Parathyroid adenoma (tissue), 2 donors: ENCODE measurements at regions not wholly inside any gene's neighbourhood (a gene's known extent, or its start where the extent isn't known, plus 50 kb on each side); places are given as distances from the start of the nearest gene placed in this dataset.

Experiments used
- H2AFZ ChIP-seq: fragments of 300-600 bp; sonication (generic); one replicate; pipeline ENCODE4 v1.7.0; 2017; ENCODE audit warnings: antibody characterized with exemption, mild to moderate bottlenecking
- H3K27ac ChIP-seq: fragments of 300-600 bp; sonication (generic); one replicate; pipeline ENCODE4 v1.7.0; 2017
- H3K27me3 ChIP-seq: fragments of 300-600 bp; sonication (generic); one replicate; pipeline ENCODE4 v1.7.0; 2017; ENCODE audit warnings: low read length; ENCODE audit not compliant: control insufficient read depth, insufficient read depth
- H3K36me3 ChIP-seq: fragments of 300-600 bp; sonication (generic); one replicate; pipeline ENCODE4 v1.7.0; 2017; ENCODE audit warnings: low read length; ENCODE audit not compliant: control insufficient read depth, insufficient read depth
- H3K4me1 ChIP-seq: fragments of 300-600 bp; sonication (generic); one replicate; pipeline ENCODE4 v1.7.0; 2017; ENCODE audit warnings: control low read depth
- H3K4me2 ChIP-seq: fragments of 300-600 bp; sonication (generic); one replicate; pipeline ENCODE4 v1.7.0; 2017; ENCODE audit warnings: low read length
- H3K4me3 ChIP-seq: fragments of 300-600 bp; sonication (generic); one replicate; pipeline ENCODE4 v1.7.0; 2017; ENCODE audit warnings: low read depth, low read length
- H3K79me2 ChIP-seq: fragments of 300-600 bp; sonication (generic); one replicate; pipeline ENCODE4 v1.7.0; 2017; ENCODE audit warnings: control low read depth
- H3K9ac ChIP-seq: fragments of 300-600 bp; sonication (generic); one replicate; pipeline ENCODE4 v1.7.0; 2017; ENCODE audit warnings: mild to moderate bottlenecking
- H3K9me3 ChIP-seq: fragments of 300-600 bp; sonication (generic); one replicate; pipeline ENCODE4 v1.7.0; 2017; ENCODE audit warnings: low read length; ENCODE audit not compliant: control insufficient read depth
- CTCF ChIP-seq: fragments of 300-600 bp; sonication (generic); IDR thresholded peaks from one replicate; pipeline ENCODE4 v1.7.0; 2017; ENCODE audit warnings: antibody characterized with exemption, mild to moderate bottlenecking
- donor health status: primary hyperparathyroidism.

- TF ChIP-seq CTCF, result no peak
- H2AFZ ChIP-seq, result no peak overlapping the region
- no peak overlapping the region for H3K4me2 ChIP-seq
- no peak overlapping the region for H3K4me3 ChIP-seq
- H3K27ac ChIP-seq, result no peak overlapping the region
- H3K27me3 ChIP-seq, result no peaks in the 10 kb centered on the region
- no peaks in the 10 kb centered on the region for H3K4me1 ChIP-seq
- no peaks in the 10 kb centered on the region for H3K9me3 ChIP-seq
- no peak overlapping the region for H3K9ac ChIP-seq
- no peaks in the 10 kb centered on the region for H3K36me3 ChIP-seq
- H3K79me2 ChIP-seq, result no peaks in the 10 kb centered on the region
Observed at GRCh38 chr3:72690629-72691028, 157.6 kb downstream of the SHQ1 start.

GRCh38 chr3:72682936-72683452, 165.3 kb downstream of the SHQ1 start:
- Histone ChIP-seq H3K27me3 (no peaks in the 10 kb centered on the region), H3K4me2 (no peak overlapping the region), H3K9ac (no peak overlapping the region), H3K4me1 (no peaks in the 10 kb centered on the region), H3K9me3 (no peaks in the 10 kb centered on the region), H3K4me3 (no peak overlapping the region), H3K36me3 (no peaks in the 10 kb centered on the region), H2AFZ (no peak overlapping the region), H3K27ac (no peak overlapping the region), H3K79me2 (no peaks in the 10 kb centered on the region)
- no peak for TF ChIP-seq CTCF

GRCh38 chr3:72681598-72681997, 166.6 kb downstream of the SHQ1 start:
- Histone ChIP-seq H3K36me3 (no peaks in the 10 kb centered on the region), H3K27me3 (no peaks in the 10 kb centered on the region), H3K79me2 (no peaks in the 10 kb centered on the region), H3K4me2 (no peak overlapping the region), H3K9ac (no peak overlapping the region), H2AFZ (no peak overlapping the region), H3K4me1 (no peaks in the 10 kb centered on the region), H3K4me3 (no peak overlapping the region), H3K27ac (no peak overlapping the region), H3K9me3 (no peaks in the 10 kb centered on the region)
- TF ChIP-seq CTCF, result no peak

GRCh38 chr3:72680766-72681165, 167.5 kb downstream of the SHQ1 start:
- Histone ChIP-seq H3K27me3 (no peaks in the 10 kb centered on the region), H3K79me2 (no peaks in the 10 kb centered on the region), H3K4me1 (no peaks in the 10 kb centered on the region), H3K9ac (no peak overlapping the region), H3K4me2 (no peak overlapping the region), H3K36me3 (no peaks in the 10 kb centered on the region), H3K4me3 (no peak overlapping the region), H3K9me3 (no peaks in the 10 kb centered on the region), H2AFZ (no peak overlapping the region), H3K27ac (no peak overlapping the region)
- no peak for TF ChIP-seq CTCF

- no peaks in the 10 kb centered on the region for H3K36me3 ChIP-seq
- no peak overlapping the region for H3K4me2 ChIP-seq
- H3K79me2 ChIP-seq, result no peaks in the 10 kb centered on the region
- H3K27ac ChIP-seq, result no peak overlapping the region
- H3K27me3 ChIP-seq, result no peaks in the 10 kb centered on the region
- no peaks in the 10 kb centered on the region for H3K4me1 ChIP-seq
- H2AFZ ChIP-seq, result no peak overlapping the region
- H3K4me3 ChIP-seq, result no peak overlapping the region
- no peaks in the 10 kb centered on the region for H3K9me3 ChIP-seq
- no peak for TF ChIP-seq CTCF
- no peak overlapping the region for H3K9ac ChIP-seq
Observed at GRCh38 chr3:72679540-72680198, 168.6 kb downstream of the SHQ1 start.
